H1 (cell line): ENCODE measurements at regions not wholly inside any gene's neighbourhood (a gene's known extent, or its start where the extent isn't known, plus 50 kb on each side); places are given as distances from the start of the nearest gene placed in this dataset.

ENCODE experiments used
- CTCF ChIA-PET: fragments of 300-600 bp; sonication (Branson Sonifier 250); formaldehyde crosslinking; loops from one replicate; lab custom pipeline; 2021; ENCODE audit not compliant: partially characterized antibody; lab: Charles Lee
- POLR2A ChIA-PET: fragments of 300-600 bp; sonication (Branson Sonifier 250); formaldehyde crosslinking; loops from one replicate; lab custom pipeline; 2021; ENCODE audit warnings: inconsistent platforms; ENCODE audit not compliant: partially characterized antibody; lab: Charles Lee
- DNase-seq, 2 experiments: peaks; one replicate each; pipeline versions ENCODE4 v3.0.0 to v3.0.0-alpha.2; 2010 to 2022; ENCODE audit warnings: low spot score in 2 of 2, low read depth in 1 of 2, mixed read lengths in 1 of 2
- FAIRE-seq: peaks from 2 replicates; lab custom pipeline; 2011; peaks lifted over from hg19 to GRCh38; lab: Jason Lieb, UNC
- H2AFZ ChIP-seq: 2 replicates; pipeline ENCODE4 v1.8.1; 2012; ENCODE audit warnings: low read length, inconsistent platforms
- H2AK5ac ChIP-seq: 2 replicates; pipeline ENCODE4 v1.6.1; 2013; ENCODE audit warnings: low read depth, low read length
- H2BK120ac ChIP-seq: replicated peaks from 2 replicates; pipeline ENCODE3; 2013; ENCODE audit warnings: low read depth, low read length, inconsistent platforms
- H2BK12ac ChIP-seq: 2 replicates; pipeline ENCODE4 v1.6.1; 2013; ENCODE audit warnings: low read depth, low read length
- H2BK15ac ChIP-seq: 2 replicates; pipeline ENCODE4 v1.6.1; 2013; ENCODE audit warnings: low read length
- H2BK20ac ChIP-seq: 2 replicates; pipeline ENCODE4 v1.6.1; 2013; ENCODE audit warnings: low read length
- H2BK5ac ChIP-seq: 2 replicates; pipeline ENCODE4 v1.6.1; 2013; ENCODE audit warnings: low read depth, low read length
- H3K14ac ChIP-seq: 2 replicates; pipeline ENCODE4 v1.6.1; 2013; ENCODE audit warnings: inconsistent platforms; ENCODE audit not compliant: insufficient read length
- H3K18ac ChIP-seq: 2 replicates; pipeline ENCODE4 v1.6.1; 2013; ENCODE audit warnings: low read length; ENCODE audit errors: extremely low read depth
- H3K23ac ChIP-seq: 2 replicates; pipeline ENCODE4 v1.6.1; 2013; ENCODE audit warnings: inconsistent platforms; ENCODE audit not compliant: insufficient read length
- H3K23me2 ChIP-seq: 2 replicates; pipeline ENCODE4 v1.6.1; 2013; ENCODE audit warnings: low read depth, low read length
- H3K27ac ChIP-seq: 2 replicates; pipeline ENCODE4 v1.6.1; 2011; ENCODE audit warnings: low read depth, low read length, inconsistent platforms
- H3K27me3 ChIP-seq, 4 experiments: replicated peaks in 1 of 4; 1 replicate in 1 of 4; 2 replicates in 3 of 4; pipeline versions ENCODE4 v1.6.1 to v1.8.1; 2011 to 2013; ENCODE audit warnings: low read length in 3 of 4, mild to moderate bottlenecking in 3 of 4, inconsistent platforms in 2 of 4, mixed read lengths in 2 of 4, moderate library complexity in 1 of 4; ENCODE audit not compliant: control insufficient read depth in 3 of 4, insufficient read depth in 3 of 4; ENCODE audit errors: extremely low read depth in 1 of 4
- H3K36me3 ChIP-seq, 4 experiments: 2 replicates each; pipeline versions ENCODE4 v1.6.1 to v1.8.1; 2011 to 2013; ENCODE audit warnings: mild to moderate bottlenecking in 4 of 4, low read length in 3 of 4, moderate library complexity in 2 of 4, control low read depth in 1 of 4, inconsistent platforms in 1 of 4; ENCODE audit not compliant: insufficient read depth in 4 of 4, control insufficient read depth in 2 of 4
- H3K4ac ChIP-seq: replicated peaks from 2 replicates; pipeline ENCODE3; 2013; ENCODE audit warnings: low read length, low read depth, mixed read lengths, inconsistent platforms; ENCODE audit not compliant: insufficient read length
- H3K4me1 ChIP-seq, 4 experiments: replicated peaks in 1 of 4; 1 replicate in 1 of 4; 2 replicates in 3 of 4; pipeline versions ENCODE4 v1.6.1 to v1.8.1; 2011 to 2013; ENCODE audit warnings: low read length in 3 of 4, inconsistent platforms in 2 of 4, mixed read lengths in 1 of 4; ENCODE audit not compliant: insufficient read depth in 4 of 4, control insufficient read depth in 3 of 4
- H3K4me2 ChIP-seq, 2 experiments: 2 replicates each; pipeline versions ENCODE4 v1.6.1 to v1.8.1; 2011 to 2013; ENCODE audit warnings: low read depth in 2 of 2, low read length in 2 of 2, control low read depth in 1 of 2, inconsistent platforms in 1 of 2, mild to moderate bottlenecking in 1 of 2; ENCODE audit not compliant: insufficient read depth in 1 of 2
- H3K4me3 ChIP-seq, 4 experiments: fragments of 200-600, 300-600 bp in 1 of 4; sonication (generic), shearing (Covaris generic), sonication (Bioruptor Twin) in 1 of 4; 2 replicates each; pipeline versions ENCODE4 v1.5.1 to v1.8.1; 2011 to 2016; ENCODE audit warnings: low read length in 4 of 4, low read depth in 3 of 4, control low read depth in 2 of 4, inconsistent platforms in 2 of 4, mild to moderate bottlenecking in 2 of 4, mixed read lengths in 1 of 4, moderate library complexity in 1 of 4; ENCODE audit not compliant: insufficient read depth in 2 of 4; ENCODE audit errors: extremely low read depth in 1 of 4
- H3K56ac ChIP-seq: replicated peaks from 2 replicates; pipeline ENCODE3; 2013; ENCODE audit warnings: low read depth, mild to moderate bottlenecking, mixed read lengths, low read length, inconsistent platforms; ENCODE audit not compliant: insufficient read length
- H3K79me1 ChIP-seq: 2 replicates; pipeline ENCODE4 v1.6.1; 2013; ENCODE audit warnings: low read depth, low read length, control low read depth
- H3K79me2 ChIP-seq, 2 experiments: 2 replicates each; pipeline versions ENCODE4 v1.6.1 to v1.8.1; 2012 to 2013; ENCODE audit warnings: low read length in 2 of 2, mild to moderate bottlenecking in 2 of 2, inconsistent platforms in 1 of 2; ENCODE audit not compliant: insufficient read depth in 2 of 2, control insufficient read depth in 1 of 2
- H3K9ac ChIP-seq, 4 experiments: replicated peaks in 1 of 4; 1 replicate in 1 of 4; 2 replicates in 3 of 4; pipeline versions ENCODE4 v1.6.1 to v1.8.1; 2011 to 2013; ENCODE audit warnings: low read depth in 3 of 4, low read length in 3 of 4, control low read depth in 2 of 4, mild to moderate bottlenecking in 2 of 4, moderate library complexity in 2 of 4, inconsistent platforms in 1 of 4; ENCODE audit errors: extremely low read depth in 1 of 4
- H3K9me3 ChIP-seq, 2 experiments: 2 replicates each; pipeline versions ENCODE4 v1.6.1 to v1.8.1; 2012 to 2013; ENCODE audit warnings: mild to moderate bottlenecking in 2 of 2, moderate library complexity in 2 of 2, control low read depth in 1 of 2, inconsistent platforms in 1 of 2, low read depth in 1 of 2, low read length in 1 of 2, mixed read lengths in 1 of 2; ENCODE audit not compliant: insufficient read depth in 2 of 2
- H4K20me1 ChIP-seq, 2 experiments: replicated peaks in 1 of 2; 2 replicates each; pipeline versions ENCODE3 to v1.8.1; 2011 to 2013; ENCODE audit warnings: inconsistent platforms in 2 of 2, low read length in 2 of 2, mild to moderate bottlenecking in 1 of 2; ENCODE audit not compliant: insufficient read depth in 2 of 2, control insufficient read depth in 1 of 2
- H4K5ac ChIP-seq: 2 replicates; pipeline ENCODE4 v1.6.1; 2013; ENCODE audit warnings: low read length, low read depth, mixed read lengths, inconsistent platforms; ENCODE audit not compliant: insufficient read length
- H4K8ac ChIP-seq: 2 replicates; pipeline ENCODE4 v1.8.0; 2013; ENCODE audit warnings: mild to moderate bottlenecking, moderate library complexity, low read length, inconsistent platforms; ENCODE audit not compliant: insufficient read depth; ENCODE audit errors: extremely low read depth
- H4K91ac ChIP-seq: replicated peaks from 2 replicates; pipeline ENCODE3; 2013; ENCODE audit warnings: low read length, mixed read lengths, inconsistent platforms; ENCODE audit not compliant: insufficient read length
- CEBPB ChIP-seq: IDR thresholded peaks from 2 replicates; pipeline ENCODE4 v1.6.1; 2012; ENCODE audit warnings: low read depth, low read length
- CHD2 ChIP-seq: IDR thresholded peaks from 2 replicates; pipeline ENCODE4 v1.6.1; 2012; ENCODE audit warnings: low read length, improper control_type of control experiment
- CTBP2 ChIP-seq: IDR thresholded peaks from 2 replicates; pipeline ENCODE4 v1.7.0; 2011; ENCODE audit warnings: borderline replicate concordance, mild to moderate bottlenecking, moderate library complexity, mixed read lengths, low read length; ENCODE audit not compliant: insufficient read depth, insufficient read length
- EP300 ChIP-seq, 2 experiments: IDR thresholded peaks; 1 replicate in 1 of 2; 2 replicates in 1 of 2; pipeline ENCODE4 v1.6.1; 2011 to 2012; ENCODE audit warnings: low read depth in 2 of 2, low read length in 2 of 2, mild to moderate bottlenecking in 2 of 2, borderline replicate concordance in 1 of 2, inconsistent platforms in 1 of 2, moderate library complexity in 1 of 2
- HDAC2 ChIP-seq, 2 experiments: fragments of 300-600 bp in 1 of 2; sonication (generic) in 1 of 2; IDR thresholded peaks; 2 replicates each; pipeline ENCODE4 v1.6.1; 2011 to 2012; ENCODE audit warnings: low read depth in 2 of 2, low read length in 2 of 2, mild to moderate bottlenecking in 2 of 2, moderate library complexity in 2 of 2, borderline replicate concordance in 1 of 2, inconsistent platforms in 1 of 2
- KDM5A ChIP-seq: fragments of 200-600 bp; IDR thresholded peaks from 2 replicates; pipeline ENCODE4 v1.7.1; 2012; ENCODE audit warnings: mild to moderate bottlenecking, low read length, inconsistent platforms, mixed read lengths
- POLR2AphosphoS5 ChIP-seq: IDR thresholded peaks from 2 replicates; pipeline ENCODE4 v1.6.1; 2011; ENCODE audit warnings: low read depth, low read length
- POU5F1 ChIP-seq: IDR thresholded peaks from 2 replicates; pipeline ENCODE4 v1.6.1; 2011; ENCODE audit warnings: low read depth, mild to moderate bottlenecking, low read length, moderate library complexity
- WGBS, 2 experiments: shearing (Covaris generic) in 1 of 2; methylation state at CpG; one replicate each; pipeline versions ENCODE4 v1.1.6 to v1.1.7; 2013 to 2015; ENCODE audit warnings: low lambda C conversion rate in 2 of 2, mixed read lengths in 2 of 2, inconsistent platforms in 1 of 2, low coverage in 1 of 2, missing lambda C conversion rate in 1 of 2; ENCODE audit not compliant: insufficient replicate concordance in 2 of 2, insufficient coverage in 1 of 2, insufficient read length in 1 of 2; ENCODE audit errors: extremely low coverage in 1 of 2, missing lambda C conversion rate in 1 of 2; 5-methylcytosine and 5-hydroxymethylcytosine counted together
- TF ChIP-seq, protein P1 (sequence below): IDR thresholded peaks from 2 replicates; pipeline ENCODE4 v1.6.1; 2012; ENCODE audit warnings: low read length, inconsistent platforms
- TF ChIP-seq, protein P2 (sequence below), 3 experiments: IDR thresholded peaks; 1 replicate in 2 of 3; 2 replicates in 1 of 3; pipeline versions ENCODE4 v1.5.1 to v1.6.1; 2011; ENCODE audit warnings: low read length in 3 of 3, mild to moderate bottlenecking in 3 of 3, inconsistent platforms in 2 of 3, low read depth in 1 of 3, moderate library complexity in 1 of 3; ENCODE audit not compliant: insufficient read depth in 1 of 3; ENCODE audit errors: control extremely low read depth in 1 of 3

DNA sequence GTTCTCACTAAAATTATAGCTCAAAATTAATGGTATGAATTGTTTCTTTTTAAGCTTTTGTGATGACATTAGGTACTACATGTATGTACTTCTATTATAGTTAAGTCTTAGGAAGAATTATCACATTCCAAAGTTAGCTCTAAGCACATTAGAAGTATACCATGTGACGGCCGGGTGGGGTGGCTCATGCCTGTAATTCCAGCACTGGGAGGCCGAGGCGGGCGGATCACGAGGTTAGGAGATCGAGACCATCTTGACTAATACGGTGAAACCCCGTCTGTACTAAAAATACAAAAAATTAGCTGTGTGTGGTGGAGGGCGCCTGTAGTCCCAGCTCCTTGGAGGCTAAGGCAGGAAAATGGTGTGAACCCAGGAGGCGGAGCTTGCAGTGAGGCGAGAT lies 1265.1 kb upstream of the SPRY2 start:
- H3K4me1 ChIP-seq: no peaks in the 10 kb centered on the region
- no peaks in the 10 kb centered on the region for H3K79me2 ChIP-seq
- no peaks in the 10 kb centered on the region; a peak in 1 of 4 replicates for H3K9me3 ChIP-seq
- POLR2A ChIA-PET: no interaction called here
- no peaks in the 10 kb centered on the region for H3K23me2 ChIP-seq
- no peak overlapping the region for H2AFZ ChIP-seq
- H3K56ac ChIP-seq: no peak overlapping the region
- no peak overlapping the region for H3K14ac ChIP-seq
- no peak overlapping the region for H4K91ac ChIP-seq
- no peak overlapping the region for H2BK5ac ChIP-seq
- H2AK5ac ChIP-seq: no peak overlapping the region
- no peak overlapping the region for H3K4me2 ChIP-seq
- H3K27ac ChIP-seq: no peak overlapping the region
- no peak overlapping the region for H3K23ac ChIP-seq
- no peak overlapping the region for H3K9ac ChIP-seq
- H2BK20ac ChIP-seq: no peak overlapping the region
- no peak overlapping the region for H4K8ac ChIP-seq
- no peak overlapping the region for H2BK12ac ChIP-seq
- no peak overlapping the region for H2BK120ac ChIP-seq
- no peaks in the 10 kb centered on the region for H3K27me3 ChIP-seq
- no peaks in the 10 kb centered on the region; a peak in 1 of 8 replicates for H3K36me3 ChIP-seq
- no peak overlapping the region for H4K5ac ChIP-seq
- no peaks in the 10 kb centered on the region for H3K79me1 ChIP-seq
- H4K20me1 ChIP-seq: no peaks in the 10 kb centered on the region
- DNase-seq (no peak), FAIRE-seq (no peak)
- H3K18ac ChIP-seq: no peak overlapping the region
- H3K4me3 ChIP-seq: no peak overlapping the region
- no peak overlapping the region for H3K4ac ChIP-seq
- CTCF ChIA-PET: no interaction called here
- no peak overlapping the region for H2BK15ac ChIP-seq
- WGBS, 2 experiments: 95% methylated on average over 12 of the region's 12 CpGs; no CpG with 5 or more reads in 1 of the 2 experiments
- TF ChIP-seq CTBP2: no peak
- TF ChIP-seq POLR2AphosphoS5: no peak
- TF ChIP-seq, protein P1, sequence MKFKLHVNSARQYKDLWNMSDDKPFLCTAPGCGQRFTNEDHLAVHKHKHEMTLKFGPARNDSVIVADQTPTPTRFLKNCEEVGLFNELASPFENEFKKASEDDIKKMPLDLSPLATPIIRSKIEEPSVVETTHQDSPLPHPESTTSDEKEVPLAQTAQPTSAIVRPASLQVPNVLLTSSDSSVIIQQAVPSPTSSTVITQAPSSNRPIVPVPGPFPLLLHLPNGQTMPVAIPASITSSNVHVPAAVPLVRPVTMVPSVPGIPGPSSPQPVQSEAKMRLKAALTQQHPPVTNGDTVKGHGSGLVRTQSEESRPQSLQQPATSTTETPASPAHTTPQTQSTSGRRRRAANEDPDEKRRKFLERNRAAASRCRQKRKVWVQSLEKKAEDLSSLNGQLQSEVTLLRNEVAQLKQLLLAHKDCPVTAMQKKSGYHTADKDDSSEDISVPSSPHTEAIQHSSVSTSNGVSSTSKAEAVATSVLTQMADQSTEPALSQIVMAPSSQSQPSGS: no peak
- TF ChIP-seq POU5F1: no peak
- TF ChIP-seq HDAC2 (IDR thresholded peaks at IDR 0.05; ENCODE audit: borderline replicate concordance in 1 of 2, low read depth in 2 of 2, low read length in 2 of 2): no peak
- TF ChIP-seq KDM5A: no peak
- TF ChIP-seq CHD2: no peak
- TF ChIP-seq CEBPB: no peak
- no peak for TF ChIP-seq EP300 (IDR thresholded peaks at IDR 0.05; ENCODE audit: borderline replicate concordance in 1 of 2, low read depth in 2 of 2, low read length in 2 of 2)
- TF ChIP-seq, protein P2, sequence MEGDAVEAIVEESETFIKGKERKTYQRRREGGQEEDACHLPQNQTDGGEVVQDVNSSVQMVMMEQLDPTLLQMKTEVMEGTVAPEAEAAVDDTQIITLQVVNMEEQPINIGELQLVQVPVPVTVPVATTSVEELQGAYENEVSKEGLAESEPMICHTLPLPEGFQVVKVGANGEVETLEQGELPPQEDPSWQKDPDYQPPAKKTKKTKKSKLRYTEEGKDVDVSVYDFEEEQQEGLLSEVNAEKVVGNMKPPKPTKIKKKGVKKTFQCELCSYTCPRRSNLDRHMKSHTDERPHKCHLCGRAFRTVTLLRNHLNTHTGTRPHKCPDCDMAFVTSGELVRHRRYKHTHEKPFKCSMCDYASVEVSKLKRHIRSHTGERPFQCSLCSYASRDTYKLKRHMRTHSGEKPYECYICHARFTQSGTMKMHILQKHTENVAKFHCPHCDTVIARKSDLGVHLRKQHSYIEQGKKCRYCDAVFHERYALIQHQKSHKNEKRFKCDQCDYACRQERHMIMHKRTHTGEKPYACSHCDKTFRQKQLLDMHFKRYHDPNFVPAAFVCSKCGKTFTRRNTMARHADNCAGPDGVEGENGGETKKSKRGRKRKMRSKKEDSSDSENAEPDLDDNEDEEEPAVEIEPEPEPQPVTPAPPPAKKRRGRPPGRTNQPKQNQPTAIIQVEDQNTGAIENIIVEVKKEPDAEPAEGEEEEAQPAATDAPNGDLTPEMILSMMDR (IDR thresholded peaks at IDR 0.05; ENCODE audit: control extremely low read depth in 1 of 3, insufficient read depth in 1 of 3, low read depth in 1 of 3, low read length in 3 of 3): no peak
